SK-N-SH (cell line): ENCODE measurements at regions not wholly inside any gene's neighbourhood (a gene's known extent, or its start where the extent isn't known, plus 50 kb on each side); places are given as distances from the start of the nearest gene placed in this dataset.

ENCODE experiments used
- CTCF ChIA-PET: fragments of 300-600, 350-600 bp; formaldehyde crosslinking; extraction: SDS; loops from one replicate; lab custom pipeline; 2021; lab: Yijun Ruan, JAX
- POLR2A ChIA-PET: fragments of 350-600 bp; sonication (Branson Sonifier 250); formaldehyde crosslinking; extraction: SDS; loops from one replicate; lab custom pipeline; 2020; ENCODE audit warnings: antibody characterized with exemption, inconsistent platforms; lab: Yijun Ruan, JAX
- DNase-seq: peaks from one replicate; pipeline ENCODE4 v3.0.0; 2012
- H2AFZ ChIP-seq: fragments of 200-600 bp; sonication (generic); 2 replicates; pipeline ENCODE4 v1.8.1; 2016; ENCODE audit warnings: antibody characterized with exemption, mild to moderate bottlenecking, low read depth
- H3F3A ChIP-seq: fragments of 200-600 bp; sonication (generic); replicated peaks from 2 replicates; pipeline ENCODE3; 2016; ENCODE audit warnings: antibody characterized with exemption, mild to moderate bottlenecking; ENCODE audit not compliant: insufficient read depth
- H3K27ac ChIP-seq, 2 experiments: fragments of 200-500 bp in 1 of 2; fragments of 200-600 bp in 1 of 2; sonication (Bioruptor generic) in 1 of 2; sonication (generic), shearing (Covaris generic) in 1 of 2; 2 replicates each; pipeline versions ENCODE4 v1.5.1 to v1.6.1; 2014 to 2016; ENCODE audit warnings: low read depth in 2 of 2, inconsistent platforms in 1 of 2, low read length in 1 of 2, mild to moderate bottlenecking in 1 of 2, mixed read lengths in 1 of 2
- H3K27me3 ChIP-seq: fragments of 200-600 bp; sonication (generic), shearing (Covaris generic); 2 replicates; pipeline ENCODE4 v1.6.1; 2016; ENCODE audit warnings: mixed run types; ENCODE audit not compliant: insufficient read depth
- H3K36me3 ChIP-seq, 2 experiments: fragments of 200-500 bp in 1 of 2; fragments of 200-600 bp in 1 of 2; sonication (Bioruptor generic) in 1 of 2; sonication (generic) in 1 of 2; replicated peaks in 1 of 2; 2 replicates each; pipeline versions ENCODE3 to v1.5.1; 2014 to 2016; ENCODE audit warnings: low read length in 1 of 2, mild to moderate bottlenecking in 1 of 2; ENCODE audit not compliant: insufficient read depth in 2 of 2, control insufficient read depth in 1 of 2
- H3K4me1 ChIP-seq, 2 experiments: fragments of 200-500 bp in 1 of 2; fragments of 200-600 bp in 1 of 2; sonication (Bioruptor generic) in 1 of 2; sonication (generic), shearing (Covaris generic) in 1 of 2; 2 replicates each; pipeline versions ENCODE4 v1.5.1 to v1.6.1; 2014 to 2016; ENCODE audit warnings: low read depth in 1 of 2, low read length in 1 of 2, mixed run types in 1 of 2; ENCODE audit not compliant: insufficient read depth in 2 of 2, control insufficient read depth in 1 of 2
- H3K4me2 ChIP-seq: fragments of 200-600 bp; sonication (generic), shearing (Covaris generic); 2 replicates; pipeline ENCODE4 v1.6.1; 2017; ENCODE audit warnings: mixed run types
- H3K4me3 ChIP-seq, 2 experiments: fragments of 200-500 bp in 1 of 2; fragments of 200-600 bp in 1 of 2; sonication (Bioruptor generic) in 1 of 2; sonication (generic), shearing (Covaris generic) in 1 of 2; 2 replicates each; pipeline versions ENCODE4 v1.5.1 to v1.8.1; 2014 to 2016; ENCODE audit warnings: low read depth in 2 of 2, inconsistent platforms in 1 of 2, low read length in 1 of 2, mild to moderate bottlenecking in 1 of 2, mixed read lengths in 1 of 2, moderate library complexity in 1 of 2
- H3K79me2 ChIP-seq: fragments of 200-600 bp; sonication (generic); 2 replicates; pipeline ENCODE4 v1.8.1; 2017; ENCODE audit warnings: mild to moderate bottlenecking; ENCODE audit not compliant: insufficient read depth
- H3K9ac ChIP-seq: fragments of 200-600 bp; sonication (generic); 2 replicates; pipeline ENCODE4 v1.6.1; 2017; ENCODE audit warnings: mixed run types
- H3K9me2 ChIP-seq: fragments of 200-600 bp; sonication (generic); 2 replicates; pipeline ENCODE4 v1.6.1; 2017; ENCODE audit warnings: mixed run types
- H3K9me3 ChIP-seq: fragments of 200-600 bp; sonication (generic); 2 replicates; pipeline ENCODE4 v1.6.1; 2017; ENCODE audit warnings: mixed run types, mild to moderate bottlenecking, moderate library complexity
- H4K20me1 ChIP-seq: fragments of 200-600 bp; sonication (generic); 2 replicates; pipeline ENCODE4 v1.6.1; 2017; ENCODE audit warnings: mild to moderate bottlenecking, mixed run types; ENCODE audit not compliant: insufficient read depth
- ELF1 ChIP-seq: IDR thresholded peaks from 2 replicates; pipeline ENCODE4 v1.4.0; 2012
- GABPA ChIP-seq: IDR thresholded peaks from 2 replicates; pipeline ENCODE4 v1.4.0; 2012; ENCODE audit warnings: low read depth, mild to moderate bottlenecking
- JUND ChIP-seq: IDR thresholded peaks from 2 replicates; pipeline ENCODE4 v1.4.0; 2012
- MEF2A ChIP-seq: IDR thresholded peaks from 2 replicates; pipeline ENCODE4 v1.4.0; 2012; ENCODE audit warnings: low read depth, borderline replicate concordance
- MXI1 ChIP-seq: IDR thresholded peaks from 2 replicates; pipeline ENCODE4 v1.6.1; 2012; ENCODE audit warnings: mild to moderate bottlenecking, low read depth, low read length, improper control_type of control experiment
- NRF1 ChIP-seq: IDR thresholded peaks from 2 replicates; pipeline ENCODE4 v1.6.1; 2012; ENCODE audit warnings: low read depth, mild to moderate bottlenecking, low read length
- POLR2AphosphoS5 ChIP-seq: IDR thresholded peaks from 2 replicates; pipeline ENCODE4 v1.6.1; 2012; ENCODE audit warnings: low read depth, low read length
- RAD21 ChIP-seq: IDR thresholded peaks from 2 replicates; pipeline ENCODE4 v1.6.1; 2012; ENCODE audit warnings: mild to moderate bottlenecking, low read length
- RCOR1 ChIP-seq: fragments of 150-350 bp; IDR thresholded peaks from 2 replicates; pipeline ENCODE4 v1.6.1; 2017; ENCODE audit warnings: antibody characterized with exemption, low read length
- REST ChIP-seq: IDR thresholded peaks from 2 replicates; pipeline ENCODE4 v1.6.1; 2012; ENCODE audit warnings: mild to moderate bottlenecking, low read depth, low read length, moderate library complexity
- RXRA ChIP-seq: IDR thresholded peaks from 2 replicates; pipeline ENCODE4 v1.4.0; 2012; ENCODE audit warnings: low read depth, mild to moderate bottlenecking, borderline replicate concordance
- SIN3A ChIP-seq: IDR thresholded peaks from 2 replicates; pipeline ENCODE4 v1.6.1; 2012; ENCODE audit warnings: low read depth, mild to moderate bottlenecking, low read length, moderate library complexity, borderline replicate concordance
- SMC3 ChIP-seq: IDR thresholded peaks from 2 replicates; pipeline ENCODE4 v1.6.1; 2012; ENCODE audit warnings: low read depth, low read length, improper control_type of control experiment
- TCF12 ChIP-seq: IDR thresholded peaks from 2 replicates; pipeline ENCODE4 v1.4.0; 2012
- TEAD4 ChIP-seq: IDR thresholded peaks from 2 replicates; pipeline ENCODE4 v1.4.0; 2012; ENCODE audit warnings: mild to moderate bottlenecking, borderline replicate concordance; ENCODE audit not compliant: insufficient read depth
- ZBTB33 ChIP-seq: IDR thresholded peaks from 2 replicates; pipeline ENCODE4 v1.4.0; 2012; ENCODE audit warnings: low read depth, borderline replicate concordance
- WGBS: methylation state at CpG from one replicate; pipeline ENCODE4 v1.1.6; 2017; ENCODE audit warnings: low lambda C conversion rate; 5-methylcytosine and 5-hydroxymethylcytosine counted together
- TF ChIP-seq, protein P1 (sequence below): IDR thresholded peaks from 2 replicates; pipeline ENCODE4 v1.4.0; 2012; ENCODE audit warnings: low read depth, borderline replicate concordance
- TF ChIP-seq, protein P2 (sequence below): fragments of 200-600 bp; sonication (generic); IDR thresholded peaks from 2 replicates; pipeline ENCODE4 v1.6.1; 2017; ENCODE audit warnings: antibody characterized with exemption, mild to moderate bottlenecking, moderate library complexity
- TF ChIP-seq, protein P3 (sequence below): fragments of 150-350 bp; IDR thresholded peaks from 2 replicates; pipeline ENCODE4 v1.6.1; 2016; ENCODE audit warnings: mild to moderate bottlenecking, low read depth, low read length

DNA sequence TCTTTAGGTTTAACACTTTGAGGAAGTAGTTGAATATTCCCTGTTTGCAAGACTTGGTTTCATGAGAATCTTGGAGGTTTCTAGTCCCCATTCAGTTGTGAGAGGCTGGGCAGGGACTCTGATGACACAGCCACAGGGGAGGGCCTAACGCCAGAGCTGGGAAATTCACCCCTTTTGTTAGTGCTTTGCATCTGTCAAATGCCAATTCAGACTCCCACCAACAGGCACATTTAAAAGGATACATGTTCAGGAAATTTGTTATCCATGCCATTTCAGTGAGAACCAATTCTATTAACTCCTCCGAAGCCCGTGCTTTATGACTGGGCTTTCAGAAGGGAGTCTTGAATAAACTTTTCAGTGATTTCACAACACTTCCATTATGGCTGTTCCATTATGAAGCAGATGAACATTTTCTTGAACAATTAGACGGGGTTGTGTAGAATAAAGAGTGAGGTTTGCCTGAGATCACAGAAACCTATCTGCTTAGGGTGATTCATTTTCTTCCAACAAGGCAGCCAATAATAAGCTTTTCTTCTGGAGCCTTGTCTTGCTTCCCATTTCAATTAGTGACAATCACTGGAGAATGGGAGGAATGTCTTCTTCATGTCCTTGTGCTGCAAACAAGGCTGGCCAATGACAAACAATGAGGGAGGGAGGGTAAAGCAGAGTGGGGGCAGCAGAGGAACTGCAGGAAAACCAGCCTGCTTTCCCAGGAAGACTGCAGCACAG, 90.6 kb downstream of the SOX14 start:
- no peaks in the 10 kb centered on the region for H3K4me1 ChIP-seq
- no peak for TF ChIP-seq RXRA
- no peak for TF ChIP-seq JUND
- TF ChIP-seq POLR2AphosphoS5: no peak
- TF ChIP-seq NRF1: no peak
- no peak for TF ChIP-seq GABPA
- no peak for TF ChIP-seq TEAD4
- no peak for TF ChIP-seq RAD21
- TF ChIP-seq, protein P1, sequence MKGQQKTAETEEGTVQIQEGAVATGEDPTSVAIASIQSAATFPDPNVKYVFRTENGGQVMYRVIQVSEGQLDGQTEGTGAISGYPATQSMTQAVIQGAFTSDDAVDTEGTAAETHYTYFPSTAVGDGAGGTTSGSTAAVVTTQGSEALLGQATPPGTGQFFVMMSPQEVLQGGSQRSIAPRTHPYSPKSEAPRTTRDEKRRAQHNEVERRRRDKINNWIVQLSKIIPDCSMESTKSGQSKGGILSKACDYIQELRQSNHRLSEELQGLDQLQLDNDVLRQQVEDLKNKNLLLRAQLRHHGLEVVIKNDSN: no peak
- TF ChIP-seq SMC3: no peak
- TF ChIP-seq, protein P2, sequence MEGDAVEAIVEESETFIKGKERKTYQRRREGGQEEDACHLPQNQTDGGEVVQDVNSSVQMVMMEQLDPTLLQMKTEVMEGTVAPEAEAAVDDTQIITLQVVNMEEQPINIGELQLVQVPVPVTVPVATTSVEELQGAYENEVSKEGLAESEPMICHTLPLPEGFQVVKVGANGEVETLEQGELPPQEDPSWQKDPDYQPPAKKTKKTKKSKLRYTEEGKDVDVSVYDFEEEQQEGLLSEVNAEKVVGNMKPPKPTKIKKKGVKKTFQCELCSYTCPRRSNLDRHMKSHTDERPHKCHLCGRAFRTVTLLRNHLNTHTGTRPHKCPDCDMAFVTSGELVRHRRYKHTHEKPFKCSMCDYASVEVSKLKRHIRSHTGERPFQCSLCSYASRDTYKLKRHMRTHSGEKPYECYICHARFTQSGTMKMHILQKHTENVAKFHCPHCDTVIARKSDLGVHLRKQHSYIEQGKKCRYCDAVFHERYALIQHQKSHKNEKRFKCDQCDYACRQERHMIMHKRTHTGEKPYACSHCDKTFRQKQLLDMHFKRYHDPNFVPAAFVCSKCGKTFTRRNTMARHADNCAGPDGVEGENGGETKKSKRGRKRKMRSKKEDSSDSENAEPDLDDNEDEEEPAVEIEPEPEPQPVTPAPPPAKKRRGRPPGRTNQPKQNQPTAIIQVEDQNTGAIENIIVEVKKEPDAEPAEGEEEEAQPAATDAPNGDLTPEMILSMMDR: no peak
- TF ChIP-seq MEF2A: no peak
- no peak for TF ChIP-seq SIN3A
- no peaks in the 10 kb centered on the region for H4K20me1 ChIP-seq
- no peaks in the 10 kb centered on the region for H3K79me2 ChIP-seq
- H2AFZ ChIP-seq: no peak overlapping the region
- H3K27me3 ChIP-seq: no peaks in the 10 kb centered on the region
- ChIA-PET POLR2A (no interaction called here), CTCF (interaction anchor here (1.4 kb wide), 1 partner anchor 116 kb away, joined by 3 read pairs; no protein-coding TSS in a partner anchor)
- H3K36me3 ChIP-seq: no peaks in the 10 kb centered on the region
- no peaks in the 10 kb centered on the region for H3F3A ChIP-seq
- no peak overlapping the region for H3K4me3 ChIP-seq
- no peak for DNase-seq
- no peak overlapping the region for H3K4me2 ChIP-seq
- H3K9ac ChIP-seq: no peak overlapping the region
- H3K9me3 ChIP-seq: no peaks in the 10 kb centered on the region
- H3K9me2 ChIP-seq: no peaks in the 10 kb centered on the region
- 28% methylated on average over 4 of the region's 4 CpGs for WGBS
- no peak overlapping the region for H3K27ac ChIP-seq

- WGBS: 21% methylated on average over 2 of the region's 2 CpGs
- POLR2A ChIA-PET: no interaction called here
- H3K79me2 ChIP-seq: no peaks in the 10 kb centered on the region
- TF ChIP-seq SMC3 (no peak), REST (no peak), RXRA (no peak), ELF1 (no peak), TCF12 (no peak), RCOR1 (no peak), ZBTB33 (no peak), TEAD4 (no peak), MXI1 (no peak)
- TF ChIP-seq, protein P3, sequence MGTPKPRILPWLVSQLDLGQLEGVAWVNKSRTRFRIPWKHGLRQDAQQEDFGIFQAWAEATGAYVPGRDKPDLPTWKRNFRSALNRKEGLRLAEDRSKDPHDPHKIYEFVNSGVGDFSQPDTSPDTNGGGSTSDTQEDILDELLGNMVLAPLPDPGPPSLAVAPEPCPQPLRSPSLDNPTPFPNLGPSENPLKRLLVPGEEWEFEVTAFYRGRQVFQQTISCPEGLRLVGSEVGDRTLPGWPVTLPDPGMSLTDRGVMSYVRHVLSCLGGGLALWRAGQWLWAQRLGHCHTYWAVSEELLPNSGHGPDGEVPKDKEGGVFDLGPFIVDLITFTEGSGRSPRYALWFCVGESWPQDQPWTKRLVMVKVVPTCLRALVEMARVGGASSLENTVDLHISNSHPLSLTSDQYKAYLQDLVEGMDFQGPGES: no peak
Observed at GRCh38 chr3:137866001-137866400, 101.9 kb downstream of the SOX14 start.

More at GRCh38 chr3:137866001-137866400, 101.9 kb downstream of the SOX14 start:
- Histone ChIP-seq H3K27ac (no peak overlapping the region), H2AFZ (no peak overlapping the region), H3K9me3 (no peaks in the 10 kb centered on the region), H3K9ac (no peak overlapping the region), H3F3A (no peaks in the 10 kb centered on the region), H3K27me3 (no peaks in the 10 kb centered on the region), H3K4me1 (no peaks in the 10 kb centered on the region), H3K36me3 (no peaks in the 10 kb centered on the region), H3K4me2 (no peak overlapping the region), H3K4me3 (no peak overlapping the region), H4K20me1 (no peaks in the 10 kb centered on the region), H3K9me2 (no peaks in the 10 kb centered on the region)
- CTCF ChIA-PET: no interaction called here
- no peak for DNase-seq
